GM19023 (cell line): ENCODE measurements at regions not wholly inside any gene's neighbourhood (a gene's known extent, or its start where the extent isn't known, plus 50 kb on each side); places are given as distances from the start of the nearest gene placed in this dataset.

Source experiments
- ATAC-seq: cut with Tn5 transposase; IDR thresholded peaks from one replicate; pipeline ENCODE4 v1.9.1; 2021; ENCODE audit warnings: mild to moderate bottlenecking, moderate library complexity; ENCODE audit not compliant: unreplicated experiment

GRCh38 chr4:188534297-188534696, 395.1 kb downstream of the TRIML1 start:
- ATAC-seq, result no peak

- ATAC-seq, result no peak
Observed at GRCh38 chr4:188534917-188535316, 395.7 kb downstream of the TRIML1 start.

- ATAC-seq, result no peak
Observed at GRCh38 chr4:188536826-188537225, 397.6 kb downstream of the TRIML1 start.

DNA sequence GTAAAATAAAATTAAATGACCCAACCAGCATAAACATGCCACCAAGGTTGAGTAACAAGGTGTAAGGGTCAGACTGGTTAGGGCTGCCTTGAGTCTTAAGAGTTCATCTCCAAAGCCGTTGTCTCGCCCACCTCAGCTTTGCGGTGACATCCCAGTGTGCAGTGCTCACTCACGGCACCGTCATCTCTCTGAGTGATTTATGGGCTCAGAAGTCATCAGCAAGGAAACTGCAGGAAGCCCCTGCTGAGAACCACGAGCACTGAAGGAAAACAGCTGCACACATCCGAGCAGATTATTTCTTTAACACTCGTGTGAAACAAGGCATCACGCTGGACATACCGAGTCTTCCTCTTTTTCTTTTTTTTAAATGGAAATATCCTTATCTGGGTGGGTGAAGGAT, 411.1 kb downstream of the TRIML1 start:
- no peak for ATAC-seq

- no peak for ATAC-seq
Observed at GRCh38 chr4:188551156-188551555, 411.9 kb downstream of the TRIML1 start.

DNA sequence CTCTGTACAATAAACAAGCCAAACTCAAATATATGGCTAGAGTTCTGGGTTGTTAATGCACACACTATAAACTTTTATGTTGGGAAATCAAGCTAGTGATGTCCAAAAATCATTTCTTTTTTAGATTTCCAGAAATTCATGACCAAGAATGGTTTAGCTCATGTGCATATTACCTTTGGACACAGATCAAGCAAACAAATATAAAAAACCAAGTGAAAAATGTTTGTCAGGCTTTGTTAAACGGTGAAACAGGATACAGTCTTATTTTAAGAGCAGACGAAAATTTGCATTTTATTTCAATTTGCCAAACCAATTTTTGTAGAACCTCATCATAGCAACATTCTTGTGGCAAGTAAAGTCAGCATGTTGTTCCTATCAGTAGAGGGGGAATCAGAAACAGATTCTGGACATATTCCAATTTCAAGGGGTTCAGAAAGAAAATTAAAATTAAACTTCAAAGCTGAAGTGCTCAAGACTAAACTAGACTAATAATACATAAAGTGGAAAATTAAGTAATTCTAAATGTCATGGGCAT, 413.6 kb downstream of the TRIML1 start:
- no peak for ATAC-seq

GRCh38 chr4:188554413-188554812, 415.2 kb downstream of the TRIML1 start:
- ATAC-seq, result no peak

GRCh38 chr4:188573104-188573503, 433.9 kb downstream of the TRIML1 start:
- ATAC-seq, result no peak

DNA sequence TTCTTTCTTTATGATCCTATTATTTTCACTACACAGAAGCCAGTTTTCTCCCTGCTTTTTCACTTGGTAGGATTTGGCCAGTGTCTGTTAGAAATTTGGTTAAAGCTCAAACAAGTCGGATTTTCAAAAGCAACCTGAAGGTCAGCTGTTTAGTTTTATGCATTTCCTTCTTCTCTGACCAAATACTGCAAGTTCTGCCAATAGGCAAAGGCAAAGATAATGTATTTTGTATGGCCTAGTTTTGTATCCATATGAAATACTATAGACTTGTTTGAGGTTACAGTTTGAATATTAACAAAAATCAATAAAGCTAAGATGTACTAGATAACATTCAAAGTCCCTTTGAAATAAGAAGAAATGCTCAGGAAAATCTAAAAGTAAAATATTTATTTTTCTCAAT, 439.4 kb downstream of the TRIML1 start:
- ATAC-seq, result no peak

DNA sequence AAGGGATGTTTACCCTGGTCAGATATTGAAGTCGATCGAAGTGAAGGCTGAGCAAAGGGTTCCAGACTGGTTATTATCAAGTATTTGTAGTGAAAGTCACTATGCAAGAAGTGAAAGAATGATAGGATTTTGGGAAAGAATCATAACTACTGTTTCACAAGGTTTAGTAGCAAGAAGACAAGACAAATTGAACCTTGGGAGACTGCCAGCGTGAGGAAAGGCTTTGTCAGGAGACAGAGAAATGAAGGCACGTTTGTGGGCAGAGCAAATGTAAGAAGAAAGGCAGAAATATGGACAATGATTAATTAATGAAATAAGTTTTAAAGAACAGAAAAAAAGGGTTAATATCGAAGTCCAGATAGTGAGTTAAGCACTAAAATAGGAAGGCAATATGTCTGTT, 456.8 kb downstream of the TRIML1 start:
- no peak for ATAC-seq

- no peak for ATAC-seq
Observed at GRCh38 chr4:188603646-188604045, 464.4 kb downstream of the TRIML1 start.

- no peak for ATAC-seq
Observed at GRCh38 chr4:188606635-188607034, 467.4 kb downstream of the TRIML1 start.

- ATAC-seq, result no peak
Observed at GRCh38 chr4:188611143-188611542, 471.9 kb downstream of the TRIML1 start.

- no peak for ATAC-seq
Observed at GRCh38 chr4:188612659-188613058, 473.4 kb downstream of the TRIML1 start.

DNA sequence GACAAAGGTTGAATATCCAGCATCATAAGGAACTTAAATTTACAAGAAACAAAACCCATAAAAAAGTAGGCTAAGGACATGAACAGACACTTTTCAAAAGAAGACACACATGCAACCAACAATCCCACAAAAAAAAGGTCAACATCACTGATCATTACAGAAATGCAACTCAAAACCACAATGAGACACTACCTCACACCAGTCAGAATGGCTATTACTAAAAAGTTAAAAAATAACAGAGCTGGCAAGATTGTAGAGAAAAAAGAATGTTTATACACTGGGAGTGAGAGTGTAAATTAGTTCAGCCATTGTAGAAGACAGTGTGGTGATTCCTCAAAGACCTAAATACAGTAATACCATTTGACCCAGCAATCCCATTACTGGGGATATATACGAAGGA, 474.7 kb downstream of the TRIML1 start:
- ATAC-seq, result no peak

GRCh38 chr4:188619456-188620149, 480.4 kb downstream of the TRIML1 start:
- no peak for ATAC-seq

DNA sequence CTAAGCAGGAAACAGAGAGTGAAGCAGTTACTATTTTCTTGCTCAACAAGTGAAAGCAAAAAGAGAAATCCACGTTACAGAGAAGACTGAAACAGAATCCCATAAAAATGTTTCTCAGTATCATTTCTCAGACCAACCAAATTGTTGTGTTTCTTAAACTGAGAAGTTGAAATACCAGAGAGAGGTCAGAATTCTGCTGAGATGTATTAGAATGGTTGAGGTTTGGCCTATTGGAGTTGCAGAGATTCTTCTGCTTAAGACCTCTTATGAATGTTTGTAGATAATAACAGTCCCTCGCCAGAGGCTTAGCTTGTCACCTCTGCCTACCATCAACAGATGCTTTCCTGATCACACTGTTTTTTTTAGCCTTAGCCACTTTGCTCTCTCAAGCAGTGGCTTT, 481.4 kb downstream of the TRIML1 start:
- no peak for ATAC-seq

GRCh38 chr4:188623314-188623854, 484.1 kb downstream of the TRIML1 start:
- no peak for ATAC-seq

- no peak for ATAC-seq
Observed at GRCh38 chr4:188624370-188624769, 485.1 kb downstream of the TRIML1 start.

DNA sequence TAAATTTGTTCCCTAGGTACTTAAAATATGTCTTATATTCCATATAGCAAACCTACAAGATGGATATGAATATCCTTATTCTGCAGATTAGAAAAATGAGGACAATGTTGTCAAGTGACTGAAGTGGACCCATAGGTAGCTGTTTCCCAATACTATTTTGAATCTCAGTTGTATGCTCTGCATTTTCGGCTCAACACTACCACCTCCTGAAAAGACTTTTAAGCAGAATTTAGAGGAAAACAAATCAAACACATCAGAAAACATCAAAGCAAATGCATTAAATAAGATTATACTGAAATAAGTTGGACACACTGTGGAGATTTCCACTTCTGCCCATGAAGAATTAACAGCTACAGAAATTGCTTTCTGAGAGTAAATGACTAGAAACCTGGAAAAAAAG, 488.7 kb downstream of the TRIML1 start:
- no peak for ATAC-seq

- ATAC-seq, result no peak
Observed at GRCh38 chr4:188639479-188640100, 500.3 kb downstream of the TRIML1 start.

- ATAC-seq, result no peak
Observed at GRCh38 chr4:188647820-188648370, 508.7 kb downstream of the TRIML1 start.
